ENCODE measurements at regions not wholly inside any gene's neighbourhood (a gene's known extent, or its start where the extent isn't known, plus 50 kb on each side); places are given as distances from the start of the nearest gene placed in this dataset.

GRCh38 chr1:87591492-87591891 is 262.8 kb downstream of the LMO4 start:
- no peak overlapping the region for H3K27ac ChIP-seq (ENCODE audit: low read depth, low read length, poor library complexity, severe bottlenecking)
- peaks cover 6% of the 10 kb centered on the region for H3K4me1 ChIP-seq (ENCODE audit: insufficient read depth, low read length, severe bottlenecking)
- no peaks in the 10 kb centered on the region for H3K79me2 ChIP-seq (ENCODE audit: insufficient read depth, low read length)
- H3K9ac ChIP-seq (ENCODE audit: low read length) = no peak overlapping the region
- no peaks in the 10 kb centered on the region for H3F3A ChIP-seq (ENCODE audit: insufficient read depth, low read length)
- H3K36me3 ChIP-seq (ENCODE audit: insufficient read depth, low read length) = no peaks in the 10 kb centered on the region
- H4K20me1 ChIP-seq (ENCODE audit: insufficient read depth, low read length) = no peaks in the 10 kb centered on the region
- H2AFZ ChIP-seq (ENCODE audit: low read length) = no peak overlapping the region
- TF ChIP-seq, protein P1, sequence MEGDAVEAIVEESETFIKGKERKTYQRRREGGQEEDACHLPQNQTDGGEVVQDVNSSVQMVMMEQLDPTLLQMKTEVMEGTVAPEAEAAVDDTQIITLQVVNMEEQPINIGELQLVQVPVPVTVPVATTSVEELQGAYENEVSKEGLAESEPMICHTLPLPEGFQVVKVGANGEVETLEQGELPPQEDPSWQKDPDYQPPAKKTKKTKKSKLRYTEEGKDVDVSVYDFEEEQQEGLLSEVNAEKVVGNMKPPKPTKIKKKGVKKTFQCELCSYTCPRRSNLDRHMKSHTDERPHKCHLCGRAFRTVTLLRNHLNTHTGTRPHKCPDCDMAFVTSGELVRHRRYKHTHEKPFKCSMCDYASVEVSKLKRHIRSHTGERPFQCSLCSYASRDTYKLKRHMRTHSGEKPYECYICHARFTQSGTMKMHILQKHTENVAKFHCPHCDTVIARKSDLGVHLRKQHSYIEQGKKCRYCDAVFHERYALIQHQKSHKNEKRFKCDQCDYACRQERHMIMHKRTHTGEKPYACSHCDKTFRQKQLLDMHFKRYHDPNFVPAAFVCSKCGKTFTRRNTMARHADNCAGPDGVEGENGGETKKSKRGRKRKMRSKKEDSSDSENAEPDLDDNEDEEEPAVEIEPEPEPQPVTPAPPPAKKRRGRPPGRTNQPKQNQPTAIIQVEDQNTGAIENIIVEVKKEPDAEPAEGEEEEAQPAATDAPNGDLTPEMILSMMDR (IDR thresholded peaks at IDR 0.05; ENCODE audit: low read length) = no peak
- TF ChIP-seq EZH2 (IDR thresholded peaks at IDR 0.05; ENCODE audit: borderline replicate concordance, low read length) = no peak
- no peak overlapping the region for H3K4me2 ChIP-seq (ENCODE audit: low read length)
- H3K9me2 ChIP-seq (ENCODE audit: low read depth, low read length) = no peaks in the 10 kb centered on the region
- no peaks in the 10 kb centered on the region for H3K27me3 ChIP-seq (ENCODE audit: insufficient read depth, low read length)
- no peak overlapping the region for H3K4me3 ChIP-seq (ENCODE audit: low read depth, low read length, poor library complexity, severe bottlenecking)
- H3K9me3 ChIP-seq (ENCODE audit: low read length) = no peaks in the 10 kb centered on the region

DNA sequence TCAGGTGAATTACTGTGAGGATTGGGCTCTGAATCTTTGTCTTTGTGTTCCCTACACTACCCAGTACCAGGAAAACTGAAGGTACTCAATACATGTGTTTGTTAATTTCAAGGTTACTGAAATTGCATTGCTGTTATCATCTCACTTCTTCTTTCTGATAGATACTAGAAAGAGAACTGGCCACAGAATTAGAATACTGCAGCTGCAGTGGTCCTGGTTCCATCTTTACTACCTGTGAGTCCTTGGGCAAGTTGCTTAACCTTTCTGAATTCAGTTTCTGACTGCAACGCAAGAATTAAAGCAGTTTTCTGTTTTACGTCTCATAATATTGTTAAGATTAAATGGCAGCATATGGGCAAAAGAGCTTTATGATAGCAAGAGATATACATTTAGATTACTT is 263.5 kb downstream of the LMO4 start:
- Histone ChIP-seq H3K4me2 (ENCODE audit: low read length) (no peak overlapping the region), H3K4me1 (ENCODE audit: insufficient read depth, low read length, severe bottlenecking) (peaks cover 6% of the 10 kb centered on the region), H2AFZ (ENCODE audit: low read length) (no peak overlapping the region)

GRCh38 chr1:87594736-87595383 is 266.2 kb downstream of the LMO4 start:
- Histone ChIP-seq H3F3A (ENCODE audit: insufficient read depth, low read length) (no peaks in the 10 kb centered on the region), H2AFZ (ENCODE audit: low read length) (no peak overlapping the region), H3K9me3 (ENCODE audit: low read length) (no peaks in the 10 kb centered on the region), H3K4me3 (ENCODE audit: low read depth, low read length, poor library complexity, severe bottlenecking) (no peak overlapping the region), H3K79me2 (ENCODE audit: insufficient read depth, low read length) (no peaks in the 10 kb centered on the region), H3K4me2 (ENCODE audit: low read length) (no peak overlapping the region), H3K9me2 (ENCODE audit: low read depth, low read length) (no peaks in the 10 kb centered on the region), H3K36me3 (ENCODE audit: insufficient read depth, low read length) (no peaks in the 10 kb centered on the region), H3K4me1 (ENCODE audit: insufficient read depth, low read length, severe bottlenecking) (no peaks in the 10 kb centered on the region), H3K27me3 (ENCODE audit: insufficient read depth, low read length) (no peaks in the 10 kb centered on the region), H3K9ac (ENCODE audit: low read length) (no peak overlapping the region), H3K27ac (ENCODE audit: low read depth, low read length, poor library complexity, severe bottlenecking) (no peak overlapping the region), H4K20me1 (ENCODE audit: insufficient read depth, low read length) (no peaks in the 10 kb centered on the region)
- no peak for TF ChIP-seq EZH2 (IDR thresholded peaks at IDR 0.05; ENCODE audit: borderline replicate concordance, low read length)
- TF ChIP-seq, protein P1 (IDR thresholded peaks at IDR 0.05; ENCODE audit: low read length) = no peak

More for the DNA sequence above, 263.5 kb downstream of the LMO4 start:
- H3K27me3 ChIP-seq (ENCODE audit: insufficient read depth, low read length) = no peaks in the 10 kb centered on the region
- H4K20me1 ChIP-seq (ENCODE audit: insufficient read depth, low read length) = no peaks in the 10 kb centered on the region
- H3K9ac ChIP-seq (ENCODE audit: low read length) = no peak overlapping the region
- no peaks in the 10 kb centered on the region for H3F3A ChIP-seq (ENCODE audit: insufficient read depth, low read length)
- no peak overlapping the region for H3K27ac ChIP-seq (ENCODE audit: low read depth, low read length, poor library complexity, severe bottlenecking)
- no peaks in the 10 kb centered on the region for H3K36me3 ChIP-seq (ENCODE audit: insufficient read depth, low read length)
- no peak overlapping the region for H3K4me3 ChIP-seq (ENCODE audit: low read depth, low read length, poor library complexity, severe bottlenecking)
- no peaks in the 10 kb centered on the region for H3K9me2 ChIP-seq (ENCODE audit: low read depth, low read length)
- H3K79me2 ChIP-seq (ENCODE audit: insufficient read depth, low read length) = no peaks in the 10 kb centered on the region
- no peak for TF ChIP-seq EZH2 (IDR thresholded peaks at IDR 0.05; ENCODE audit: borderline replicate concordance, low read length)
- TF ChIP-seq, protein P1 (IDR thresholded peaks at IDR 0.05; ENCODE audit: low read length) = no peak
- H3K9me3 ChIP-seq (ENCODE audit: low read length) = no peaks in the 10 kb centered on the region

All from OCI-LY1 (cell line).